HCT116 (cell line): ENCODE measurements at regions not wholly inside any gene's neighbourhood (a gene's known extent, or its start where the extent isn't known, plus 50 kb on each side); places are given as distances from the start of the nearest gene placed in this dataset.

Experiments used
- ATAC-seq: fragments of 200-7000 bp; cut with Tn5 transposase; 2 replicates; pipeline ENCODE4 v1.9.1; 2020; ENCODE audit warnings: mild to moderate bottlenecking, moderate library complexity
- BruUV-seq: library from RNA; stranded (reverse); fragments of 400-500 nt; replicated peaks from 2 replicates; lab custom pipeline; 2021; lab: Mats Ljungman, UMichigan
- CTCF ChIA-PET: fragments of 300-600 bp; sonication (Branson Sonifier 250); formaldehyde crosslinking; loops from one replicate; lab custom pipeline; 2021; ENCODE audit warnings: antibody characterized with exemption; lab: Charles Lee
- POLR2A ChIA-PET: fragments of 300-600, 350-600 bp; sonication (Branson Sonifier 250); formaldehyde crosslinking; loops from one replicate; lab custom pipeline; 2021; ENCODE audit warnings: antibody characterized with exemption; lab: Charles Lee
- RAD21 ChIA-PET, 2 experiments: fragments of 300-600 bp; sonication (Branson Sonifier 250); formaldehyde crosslinking; loops; one replicate each; lab custom pipeline; 2023; ENCODE audit warnings: low total read pairs in 2 of 2; ENCODE audit not compliant: uncharacterized antibody in 2 of 2, unreplicated experiment in 2 of 2, low non-redundant PET in 1 of 2; lab: Charles Lee
- DNase-seq: peaks from one replicate; pipeline ENCODE4 v3.0.0-alpha.2; 2010; ENCODE audit warnings: low read depth, low spot score
- H2AFZ ChIP-seq: fragments of 200-600 bp; shearing (Covaris generic), sonication (generic); 2 replicates; pipeline ENCODE4 v1.6.1; 2017; ENCODE audit warnings: low read depth, mixed run types, mixed read lengths, antibody characterized with exemption, low read length; ENCODE audit not compliant: poor library complexity, severe bottlenecking
- H3K27ac ChIP-seq: 2 replicates; pipeline ENCODE4 v1.5.1; 2012; ENCODE audit warnings: low read depth, low read length
- H3K27me3 ChIP-seq: fragments of 200-600 bp; sonication (generic); 2 replicates; pipeline ENCODE4 v1.6.1; 2016; ENCODE audit warnings: mixed run types, low read length, mixed read lengths; ENCODE audit not compliant: insufficient read depth
- H3K36me3 ChIP-seq, 2 experiments: fragments of 200-500 bp in 1 of 2; fragments of 200-600 bp in 1 of 2; sonication (Bioruptor generic) in 1 of 2; sonication (generic) in 1 of 2; 2 replicates each; pipeline versions ENCODE4 v1.5.1 to v1.6.1; 2014 to 2016; ENCODE audit warnings: low read length in 2 of 2, inconsistent platforms in 1 of 2, mixed read lengths in 1 of 2, mixed run types in 1 of 2; ENCODE audit not compliant: insufficient read depth in 2 of 2, control insufficient read depth in 1 of 2
- H3K4me1 ChIP-seq, 2 experiments: fragments of 200-600 bp in 1 of 2; sonication (generic) in 1 of 2; 2 replicates each; pipeline versions ENCODE4 v1.5.1 to v1.6.1; 2012 to 2017; ENCODE audit warnings: low read length in 2 of 2, inconsistent platforms in 1 of 2, mild to moderate bottlenecking in 1 of 2, mixed read lengths in 1 of 2, mixed run types in 1 of 2, moderate library complexity in 1 of 2; ENCODE audit not compliant: insufficient read depth in 2 of 2, control insufficient read depth in 1 of 2
- H3K4me2 ChIP-seq: fragments of 200-600 bp; sonication (generic); 2 replicates; pipeline ENCODE4 v1.6.1; 2017; ENCODE audit warnings: mixed run types, low read length, mixed read lengths
- H3K4me3 ChIP-seq, 2 experiments: fragments of 200-600 bp in 1 of 2; sonication (generic) in 1 of 2; replicated peaks in 1 of 2; 2 replicates each; pipeline ENCODE4 v1.5.1; 2011 to 2016; ENCODE audit warnings: low read length in 2 of 2, control low read depth in 1 of 2, low read depth in 1 of 2, mild to moderate bottlenecking in 1 of 2, mixed read lengths in 1 of 2, mixed run types in 1 of 2
- H3K79me2 ChIP-seq: fragments of 200-600 bp; sonication (generic); 2 replicates; pipeline ENCODE4 v1.6.1; 2017; ENCODE audit warnings: mild to moderate bottlenecking, mixed run types, low read length, moderate library complexity, mixed read lengths; ENCODE audit not compliant: insufficient read depth
- H3K9ac ChIP-seq: fragments of 200-600 bp; sonication (generic); 2 replicates; pipeline ENCODE4 v1.6.1; 2016; ENCODE audit warnings: low read length, mixed read lengths
- H3K9me2 ChIP-seq: fragments of 200-600 bp; sonication (generic), shearing (Covaris generic); 2 replicates; pipeline ENCODE4 v1.6.1; 2017; ENCODE audit warnings: mixed run types, mild to moderate bottlenecking, moderate library complexity; ENCODE audit not compliant: insufficient read depth
- H3K9me3 ChIP-seq, 2 experiments: fragments of 200-500 bp in 1 of 2; fragments of 200-600 bp in 1 of 2; sonication (Bioruptor generic) in 1 of 2; sonication (generic) in 1 of 2; 2 replicates each; pipeline ENCODE4 v1.6.1; 2014 to 2017; ENCODE audit warnings: low read length in 2 of 2, mixed read lengths in 2 of 2, inconsistent platforms in 1 of 2, low read depth in 1 of 2, mild to moderate bottlenecking in 1 of 2, mixed run types in 1 of 2, moderate library complexity in 1 of 2; ENCODE audit not compliant: control insufficient read depth in 1 of 2, insufficient read depth in 1 of 2
- H4K20me1 ChIP-seq: fragments of 200-600 bp; sonication (generic), shearing (Covaris generic); 2 replicates; pipeline ENCODE4 v1.6.1; 2017; ENCODE audit warnings: mixed run types, mild to moderate bottlenecking, moderate library complexity; ENCODE audit not compliant: insufficient read depth
- ATF3 ChIP-seq: IDR thresholded peaks from 2 replicates; pipeline ENCODE4 v1.6.1; 2012
- CEBPB ChIP-seq: IDR thresholded peaks from 2 replicates; pipeline ENCODE4 v1.6.1; 2012; ENCODE audit warnings: low read depth
- EGR1 ChIP-seq: IDR thresholded peaks from 2 replicates; pipeline ENCODE4 v1.6.1; 2012; ENCODE audit warnings: low read depth
- ELF1 ChIP-seq: IDR thresholded peaks from 2 replicates; pipeline ENCODE4 v1.6.1; 2012; ENCODE audit warnings: low read depth, borderline replicate concordance
- FOSL1 ChIP-seq: IDR thresholded peaks from 2 replicates; pipeline ENCODE4 v1.6.1; 2012; ENCODE audit warnings: low read depth
- JUND ChIP-seq: IDR thresholded peaks from 2 replicates; pipeline ENCODE4 v1.6.1; 2012
- POLR2AphosphoS5 ChIP-seq: IDR thresholded peaks from 2 replicates; pipeline ENCODE4 v1.6.1; 2011; ENCODE audit warnings: mild to moderate bottlenecking, low read depth, low read length, moderate library complexity
- RAD21 ChIP-seq: IDR thresholded peaks from 2 replicates; pipeline ENCODE4 v1.6.1; 2012; ENCODE audit warnings: low read depth, mild to moderate bottlenecking
- YY1 ChIP-seq: IDR thresholded peaks from 2 replicates; pipeline ENCODE4 v1.6.1; 2011; ENCODE audit warnings: low read length, low read depth, moderate library complexity, mild to moderate bottlenecking; ENCODE audit not compliant: insufficient replicate concordance; ENCODE audit errors: extremely low read depth
- ZFX ChIP-seq: fragments of 450-650 bp; IDR thresholded peaks from 2 replicates; pipeline ENCODE4 v1.6.1; 2017
- intact Hi-C: fragments of 100-400 bp; cut with micrococcal nuclease; formaldehyde crosslinking; loops from 2 replicates; pipeline ENCODE4 v1.10.0; 2022
- TF ChIP-seq, protein P1 (sequence below): IDR thresholded peaks from 2 replicates; pipeline ENCODE4 v1.6.1; 2012; ENCODE audit warnings: low read depth
- TF ChIP-seq, protein P2 (sequence below): IDR thresholded peaks from 2 replicates; pipeline ENCODE4 v1.6.1; 2011; ENCODE audit warnings: mild to moderate bottlenecking, low read length, moderate library complexity; ENCODE audit not compliant: insufficient replicate concordance; ENCODE audit errors: extremely low read depth

- no peak for TF ChIP-seq CEBPB
- TF ChIP-seq, protein P1, sequence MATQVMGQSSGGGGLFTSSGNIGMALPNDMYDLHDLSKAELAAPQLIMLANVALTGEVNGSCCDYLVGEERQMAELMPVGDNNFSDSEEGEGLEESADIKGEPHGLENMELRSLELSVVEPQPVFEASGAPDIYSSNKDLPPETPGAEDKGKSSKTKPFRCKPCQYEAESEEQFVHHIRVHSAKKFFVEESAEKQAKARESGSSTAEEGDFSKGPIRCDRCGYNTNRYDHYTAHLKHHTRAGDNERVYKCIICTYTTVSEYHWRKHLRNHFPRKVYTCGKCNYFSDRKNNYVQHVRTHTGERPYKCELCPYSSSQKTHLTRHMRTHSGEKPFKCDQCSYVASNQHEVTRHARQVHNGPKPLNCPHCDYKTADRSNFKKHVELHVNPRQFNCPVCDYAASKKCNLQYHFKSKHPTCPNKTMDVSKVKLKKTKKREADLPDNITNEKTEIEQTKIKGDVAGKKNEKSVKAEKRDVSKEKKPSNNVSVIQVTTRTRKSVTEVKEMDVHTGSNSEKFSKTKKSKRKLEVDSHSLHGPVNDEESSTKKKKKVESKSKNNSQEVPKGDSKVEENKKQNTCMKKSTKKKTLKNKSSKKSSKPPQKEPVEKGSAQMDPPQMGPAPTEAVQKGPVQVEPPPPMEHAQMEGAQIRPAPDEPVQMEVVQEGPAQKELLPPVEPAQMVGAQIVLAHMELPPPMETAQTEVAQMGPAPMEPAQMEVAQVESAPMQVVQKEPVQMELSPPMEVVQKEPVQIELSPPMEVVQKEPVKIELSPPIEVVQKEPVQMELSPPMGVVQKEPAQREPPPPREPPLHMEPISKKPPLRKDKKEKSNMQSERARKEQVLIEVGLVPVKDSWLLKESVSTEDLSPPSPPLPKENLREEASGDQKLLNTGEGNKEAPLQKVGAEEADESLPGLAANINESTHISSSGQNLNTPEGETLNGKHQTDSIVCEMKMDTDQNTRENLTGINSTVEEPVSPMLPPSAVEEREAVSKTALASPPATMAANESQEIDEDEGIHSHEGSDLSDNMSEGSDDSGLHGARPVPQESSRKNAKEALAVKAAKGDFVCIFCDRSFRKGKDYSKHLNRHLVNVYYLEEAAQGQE: no peak
- no peak for TF ChIP-seq ZFX
- TF ChIP-seq JUND: no peak
- no peak for TF ChIP-seq EGR1
- TF ChIP-seq ELF1: no peak
- TF ChIP-seq ATF3: no peak
- TF ChIP-seq RAD21: no peak
- TF ChIP-seq POLR2AphosphoS5: no peak
- TF ChIP-seq FOSL1: no peak
- TF ChIP-seq, protein P2, sequence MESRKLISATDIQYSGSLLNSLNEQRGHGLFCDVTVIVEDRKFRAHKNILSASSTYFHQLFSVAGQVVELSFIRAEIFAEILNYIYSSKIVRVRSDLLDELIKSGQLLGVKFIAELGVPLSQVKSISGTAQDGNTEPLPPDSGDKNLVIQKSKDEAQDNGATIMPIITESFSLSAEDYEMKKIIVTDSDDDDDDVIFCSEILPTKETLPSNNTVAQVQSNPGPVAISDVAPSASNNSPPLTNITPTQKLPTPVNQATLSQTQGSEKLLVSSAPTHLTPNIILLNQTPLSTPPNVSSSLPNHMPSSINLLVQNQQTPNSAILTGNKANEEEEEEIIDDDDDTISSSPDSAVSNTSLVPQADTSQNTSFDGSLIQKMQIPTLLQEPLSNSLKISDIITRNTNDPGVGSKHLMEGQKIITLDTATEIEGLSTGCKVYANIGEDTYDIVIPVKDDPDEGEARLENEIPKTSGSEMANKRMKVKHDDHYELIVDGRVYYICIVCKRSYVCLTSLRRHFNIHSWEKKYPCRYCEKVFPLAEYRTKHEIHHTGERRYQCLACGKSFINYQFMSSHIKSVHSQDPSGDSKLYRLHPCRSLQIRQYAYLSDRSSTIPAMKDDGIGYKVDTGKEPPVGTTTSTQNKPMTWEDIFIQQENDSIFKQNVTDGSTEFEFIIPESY: no peak
- no peak for TF ChIP-seq YY1
- no peak for ATAC-seq
- RAD21 ChIA-PET: no interaction called here
- Histone ChIP-seq H2AFZ (no peak overlapping the region), H4K20me1 (no peaks in the 10 kb centered on the region), H3K9me2 (no peaks in the 10 kb centered on the region), H3K9me3 (no peaks in the 10 kb centered on the region; a peak in 1 of 4 replicates), H3K4me3 (no peak overlapping the region), H3K36me3 (no peaks in the 10 kb centered on the region), H3K27me3 (no peaks in the 10 kb centered on the region; the same call in 1 of the 2 replicates), H3K4me1 (peaks cover 0 to 9% of the 10 kb centered on the region in 2 experiments; a peak in 1 of 4 replicates), H3K9ac (no peak overlapping the region), H3K79me2 (no peaks in the 10 kb centered on the region), H3K27ac (no peak overlapping the region), H3K4me2 (no peak overlapping the region)
- POLR2A ChIA-PET: no interaction called here
- DNase-seq: no peak
- no TSS peak for BruUV-seq
- CTCF ChIA-PET: no interaction called here
- intact Hi-C loops: no loop called here
These were observed 62.8 kb upstream of the OTOS start for GRCh38 chr2:240203031-240203787.
